ENCODE measurements at regions not wholly inside any gene's neighbourhood (a gene's known extent, or its start where the extent isn't known, plus 50 kb on each side); places are given as distances from the start of the nearest gene placed in this dataset.

DNA sequence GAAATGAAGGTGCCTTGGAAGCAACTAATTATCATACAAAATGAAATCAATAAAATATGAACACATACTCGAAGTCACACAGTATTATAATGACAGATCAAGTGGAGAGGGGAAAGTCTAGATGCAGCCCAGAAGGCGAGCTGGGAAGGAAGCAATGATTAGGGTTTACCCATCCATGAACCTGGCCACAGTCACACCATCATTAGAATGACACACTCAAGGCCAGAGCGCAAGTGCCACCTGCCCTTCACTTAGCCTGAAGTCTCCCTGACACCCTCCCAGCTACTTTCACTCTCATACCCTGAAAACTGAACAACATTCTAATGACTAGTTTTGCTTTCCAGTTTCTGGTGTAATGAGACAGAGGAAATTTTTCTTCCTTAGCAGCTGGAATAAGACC lies 302.8 kb upstream of the JARID2 start:
- Mint-ChIP-seq H3K9me3 (no peaks in the 10 kb centered on the region), H3K27me3 (ENCODE audit: low read depth) (no peaks in the 10 kb centered on the region), H3K4me1 (peaks cover 5% of the 10 kb centered on the region), H3K27ac (ENCODE audit: unreplicated experiment) (no peak overlapping the region), H3K36me3 (ENCODE audit: low read depth) (no peaks in the 10 kb centered on the region), H3K4me3 (no peak overlapping the region)
- TF ChIP-seq, protein P1, sequence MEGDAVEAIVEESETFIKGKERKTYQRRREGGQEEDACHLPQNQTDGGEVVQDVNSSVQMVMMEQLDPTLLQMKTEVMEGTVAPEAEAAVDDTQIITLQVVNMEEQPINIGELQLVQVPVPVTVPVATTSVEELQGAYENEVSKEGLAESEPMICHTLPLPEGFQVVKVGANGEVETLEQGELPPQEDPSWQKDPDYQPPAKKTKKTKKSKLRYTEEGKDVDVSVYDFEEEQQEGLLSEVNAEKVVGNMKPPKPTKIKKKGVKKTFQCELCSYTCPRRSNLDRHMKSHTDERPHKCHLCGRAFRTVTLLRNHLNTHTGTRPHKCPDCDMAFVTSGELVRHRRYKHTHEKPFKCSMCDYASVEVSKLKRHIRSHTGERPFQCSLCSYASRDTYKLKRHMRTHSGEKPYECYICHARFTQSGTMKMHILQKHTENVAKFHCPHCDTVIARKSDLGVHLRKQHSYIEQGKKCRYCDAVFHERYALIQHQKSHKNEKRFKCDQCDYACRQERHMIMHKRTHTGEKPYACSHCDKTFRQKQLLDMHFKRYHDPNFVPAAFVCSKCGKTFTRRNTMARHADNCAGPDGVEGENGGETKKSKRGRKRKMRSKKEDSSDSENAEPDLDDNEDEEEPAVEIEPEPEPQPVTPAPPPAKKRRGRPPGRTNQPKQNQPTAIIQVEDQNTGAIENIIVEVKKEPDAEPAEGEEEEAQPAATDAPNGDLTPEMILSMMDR (conservative IDR thresholded peaks at IDR 0.05): no peak
- no peak for DNase-seq (ENCODE audit: low read depth, low spot score)

DNA sequence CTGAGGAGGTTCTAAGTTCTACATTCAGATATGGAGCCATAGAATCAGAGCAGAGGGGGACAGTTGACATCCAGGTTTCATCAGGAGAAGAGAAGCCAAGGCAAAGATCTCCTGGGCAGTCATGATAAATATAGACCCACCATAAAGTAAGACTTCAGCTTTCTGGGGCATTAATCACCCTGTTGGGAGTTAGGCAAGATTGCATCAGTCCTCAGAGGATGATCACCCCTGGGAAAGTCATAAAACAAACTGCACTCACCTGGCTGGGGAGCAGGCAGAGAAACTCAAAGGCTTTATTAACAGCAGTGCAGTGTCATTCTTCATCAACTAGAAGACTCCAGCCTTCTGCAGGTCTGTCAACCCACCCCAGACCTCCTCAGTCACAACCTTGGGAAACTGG lies 301.3 kb upstream of the JARID2 start:
- no peaks in the 10 kb centered on the region for H3K27me3 Mint-ChIP-seq (ENCODE audit: low read depth)
- TF ChIP-seq, protein P1 (conservative IDR thresholded peaks at IDR 0.05): no peak
- H3K9me3 Mint-ChIP-seq: no peaks in the 10 kb centered on the region
- H3K27ac Mint-ChIP-seq (ENCODE audit: unreplicated experiment): no peak overlapping the region
- no peaks in the 10 kb centered on the region for H3K36me3 Mint-ChIP-seq (ENCODE audit: low read depth)
- no peaks in the 10 kb centered on the region for H3K4me1 Mint-ChIP-seq
- DNase-seq (ENCODE audit: low read depth, low spot score): no peak
- H3K4me3 Mint-ChIP-seq: no peak overlapping the region

DNA sequence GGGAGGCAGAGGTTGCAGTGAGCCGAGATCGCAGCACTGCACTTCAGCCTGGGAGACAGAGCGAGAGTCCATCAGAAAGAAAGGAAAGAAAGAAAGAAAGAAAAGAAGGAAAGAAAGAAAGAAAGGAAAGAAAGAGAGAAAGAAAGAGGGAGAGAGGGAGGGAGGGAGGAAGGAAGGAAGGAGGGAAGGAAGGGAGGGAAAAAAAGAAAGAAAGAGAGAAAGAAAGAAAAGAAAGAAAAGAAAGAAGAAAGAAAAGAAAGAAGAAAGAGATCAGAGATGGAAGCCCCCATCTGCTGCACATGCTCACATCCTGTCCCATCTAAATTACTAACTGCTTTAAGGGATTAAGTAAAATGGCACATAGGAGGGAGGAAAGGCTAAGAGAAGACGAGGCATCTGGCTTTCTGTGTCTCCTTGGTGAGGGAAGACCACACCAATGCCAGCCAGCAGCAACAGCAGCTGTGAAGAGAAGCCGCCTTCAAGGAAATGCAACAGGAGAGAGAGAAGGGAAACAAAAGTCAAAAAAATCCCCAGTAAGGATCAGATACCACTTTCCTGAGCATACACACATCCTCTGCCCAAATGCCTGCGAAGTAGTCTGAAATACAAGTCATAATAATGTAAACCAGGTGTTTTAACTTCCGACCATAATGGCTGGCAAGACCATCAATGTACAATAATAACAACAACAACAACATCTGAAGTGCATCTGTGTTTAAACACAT lies 300.2 kb upstream of the JARID2 start:
- no peaks in the 10 kb centered on the region for H3K4me1 Mint-ChIP-seq
- H3K9me3 Mint-ChIP-seq: no peaks in the 10 kb centered on the region
- no peak for DNase-seq (ENCODE audit: low read depth, low spot score)
- H3K4me3 Mint-ChIP-seq: no peak overlapping the region
- H3K27ac Mint-ChIP-seq (ENCODE audit: unreplicated experiment): no peak overlapping the region
- no peaks in the 10 kb centered on the region for H3K27me3 Mint-ChIP-seq (ENCODE audit: low read depth)
- TF ChIP-seq, protein P1 (conservative IDR thresholded peaks at IDR 0.05): no peak
- no peaks in the 10 kb centered on the region for H3K36me3 Mint-ChIP-seq (ENCODE audit: low read depth)

DNA sequence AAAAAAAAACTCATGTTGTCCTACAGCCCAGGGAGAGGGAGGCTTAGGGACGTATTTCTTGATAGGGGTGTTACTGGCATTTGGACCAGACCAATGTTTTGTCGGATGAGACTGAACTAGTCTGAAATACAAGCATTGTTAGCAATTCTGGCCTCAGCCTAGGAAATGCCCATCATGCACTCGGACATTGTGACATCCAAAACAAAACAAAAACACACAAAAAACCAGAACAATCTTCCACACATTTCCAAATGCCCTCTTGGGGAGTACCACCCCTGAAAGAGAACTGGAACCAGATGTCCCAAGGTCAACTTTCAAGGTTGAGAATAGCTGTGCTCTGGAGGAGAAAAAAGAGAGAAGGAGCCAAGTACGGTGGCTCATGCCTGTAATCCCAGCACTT lies 299.1 kb upstream of the JARID2 start:
- H3K27me3 Mint-ChIP-seq (ENCODE audit: low read depth): no peaks in the 10 kb centered on the region

DNA sequence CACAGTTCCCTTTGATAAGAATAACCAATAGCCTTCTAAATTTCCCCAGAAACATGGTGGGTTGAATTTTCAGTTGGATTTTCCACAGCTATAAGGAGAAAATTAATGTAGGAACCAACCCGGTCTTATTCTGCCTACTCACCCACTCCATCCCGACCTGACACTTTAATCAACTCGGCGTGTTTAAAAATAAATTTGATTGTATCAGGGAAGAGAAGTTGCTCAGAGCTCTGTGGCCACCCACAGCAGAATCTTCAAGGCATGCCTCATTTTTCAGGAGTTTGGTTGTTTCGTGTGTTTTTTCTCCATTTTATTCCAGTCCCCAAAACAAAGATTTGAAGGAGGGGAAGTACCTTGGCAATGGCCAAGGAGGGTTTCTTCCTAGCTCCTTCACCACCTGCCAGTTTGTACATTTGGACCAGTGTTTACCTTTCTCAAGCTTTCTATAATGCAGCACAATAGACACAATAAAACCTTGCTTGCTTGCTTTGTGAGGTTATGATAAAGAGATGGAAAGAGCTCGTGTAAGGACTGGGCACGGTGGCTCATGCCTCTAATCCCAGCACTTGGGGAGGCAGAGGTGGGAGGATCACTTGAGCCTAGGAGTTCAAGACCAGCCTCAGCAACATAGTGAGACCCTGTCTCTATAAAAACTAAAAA lies 297.2 kb upstream of the JARID2 start:
- Mint-ChIP-seq H3K27me3 (ENCODE audit: low read depth) (no peaks in the 10 kb centered on the region), H3K4me3 (no peak overlapping the region), H3K36me3 (ENCODE audit: low read depth) (no peaks in the 10 kb centered on the region), H3K27ac (ENCODE audit: unreplicated experiment) (peak overlapping the region; percentile 69), H3K4me1 (no peaks in the 10 kb centered on the region), H3K9me3 (no peaks in the 10 kb centered on the region)
- no peak for DNase-seq (ENCODE audit: low read depth, low spot score)
- TF ChIP-seq, protein P1 (conservative IDR thresholded peaks at IDR 0.05): no peak

More for the DNA sequence above, 299.1 kb upstream of the JARID2 start:
- Mint-ChIP-seq H3K4me1 (no peaks in the 10 kb centered on the region), H3K36me3 (ENCODE audit: low read depth) (no peaks in the 10 kb centered on the region), H3K9me3 (no peaks in the 10 kb centered on the region), H3K27ac (ENCODE audit: unreplicated experiment) (no peak overlapping the region), H3K4me3 (no peak overlapping the region)
- TF ChIP-seq, protein P1 (conservative IDR thresholded peaks at IDR 0.05): no peak
- DNase-seq (ENCODE audit: low read depth, low spot score): no peak
